Peyer's patch (tissue), 4 donors: ENCODE measurements at regions not wholly inside any gene's neighbourhood (a gene's known extent, or its start where the extent isn't known, plus 50 kb on each side); places are given as distances from the start of the nearest gene placed in this dataset.

Experiments
- POLR2A ChIP-seq, 2 donors: fragments of 450-650 bp; IDR thresholded peaks; one replicate each; pipeline ENCODE4 v1.5.1; 2017; ENCODE audit warnings: antibody characterized with exemption in 2 of 2, mild to moderate bottlenecking in 2 of 2, moderate library complexity in 2 of 2
- TF ChIP-seq, protein P1 (sequence below), 6 experiments: fragments of 450-650 bp in 4 of 6; fragments of 200-600 bp in 2 of 6; sonication (generic) in 1 of 6; IDR thresholded peaks; one replicate each; pipeline ENCODE4 v1.5.1; 2017 to 2019; ENCODE audit warnings: antibody characterized with exemption in 6 of 6, mild to moderate bottlenecking in 3 of 6, moderate library complexity in 1 of 6

DNA sequence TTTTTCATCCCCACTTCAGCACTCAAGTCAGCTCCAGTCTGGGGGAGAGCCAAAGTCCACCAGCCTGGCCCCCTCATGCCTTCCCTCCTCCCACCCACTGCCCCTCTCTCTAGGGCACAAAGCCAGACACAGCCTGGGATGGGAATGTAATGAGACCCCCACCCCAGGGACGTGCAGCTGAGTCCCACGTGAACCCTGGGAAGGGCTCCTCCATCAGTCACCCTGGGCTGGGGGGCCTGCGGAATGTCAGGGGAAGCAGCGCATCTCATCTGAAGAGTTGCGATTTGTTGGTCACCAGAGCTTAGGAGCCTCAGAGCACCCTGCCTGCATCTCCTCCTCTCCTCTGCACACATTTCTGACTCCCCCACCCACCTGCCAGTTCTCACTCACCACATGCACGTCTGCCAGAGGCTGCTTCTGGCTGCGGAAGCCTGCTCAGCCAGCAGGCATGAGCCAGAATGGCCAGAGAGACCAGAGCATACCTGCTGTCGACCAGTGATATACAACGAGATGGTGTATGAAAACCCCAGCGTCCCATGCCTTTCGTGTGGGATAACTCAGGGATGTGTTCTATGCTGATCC, 167.1 kb upstream of the TOP1 start:
- TF ChIP-seq, protein P1, sequence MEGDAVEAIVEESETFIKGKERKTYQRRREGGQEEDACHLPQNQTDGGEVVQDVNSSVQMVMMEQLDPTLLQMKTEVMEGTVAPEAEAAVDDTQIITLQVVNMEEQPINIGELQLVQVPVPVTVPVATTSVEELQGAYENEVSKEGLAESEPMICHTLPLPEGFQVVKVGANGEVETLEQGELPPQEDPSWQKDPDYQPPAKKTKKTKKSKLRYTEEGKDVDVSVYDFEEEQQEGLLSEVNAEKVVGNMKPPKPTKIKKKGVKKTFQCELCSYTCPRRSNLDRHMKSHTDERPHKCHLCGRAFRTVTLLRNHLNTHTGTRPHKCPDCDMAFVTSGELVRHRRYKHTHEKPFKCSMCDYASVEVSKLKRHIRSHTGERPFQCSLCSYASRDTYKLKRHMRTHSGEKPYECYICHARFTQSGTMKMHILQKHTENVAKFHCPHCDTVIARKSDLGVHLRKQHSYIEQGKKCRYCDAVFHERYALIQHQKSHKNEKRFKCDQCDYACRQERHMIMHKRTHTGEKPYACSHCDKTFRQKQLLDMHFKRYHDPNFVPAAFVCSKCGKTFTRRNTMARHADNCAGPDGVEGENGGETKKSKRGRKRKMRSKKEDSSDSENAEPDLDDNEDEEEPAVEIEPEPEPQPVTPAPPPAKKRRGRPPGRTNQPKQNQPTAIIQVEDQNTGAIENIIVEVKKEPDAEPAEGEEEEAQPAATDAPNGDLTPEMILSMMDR (IDR thresholded peaks at IDR 0.05): no peak
- TF ChIP-seq POLR2A (IDR thresholded peaks at IDR 0.05): no peak
